HEK293 (cell line): ENCODE measurements at regions not wholly inside any gene's neighbourhood (a gene's known extent, or its start where the extent isn't known, plus 50 kb on each side); places are given as distances from the start of the nearest gene placed in this dataset.
A peak's percentile ranks its signal among the peaks of the same experiment; 100 is the strongest.

Experiments used
- CTCF ChIA-PET: fragments of 350-600 bp; formaldehyde crosslinking; extraction: SDS; loops from one replicate; lab custom pipeline; 2021; ENCODE audit warnings: antibody characterized with exemption; lab: Yijun Ruan, JAX
- POLR2A ChIA-PET: fragments of 300-600 bp; formaldehyde crosslinking; extraction: SDS; loops from one replicate; lab custom pipeline; 2020; ENCODE audit warnings: antibody characterized with exemption, inconsistent platforms; lab: Yijun Ruan, JAX
- H3K27ac ChIP-seq: fragments of 200-500 bp; sonication (Bioruptor generic); 2 replicates; pipeline ENCODE4 v1.5.1; 2014; ENCODE audit warnings: low read depth, low read length, control low read depth, inconsistent platforms; ENCODE audit errors: extremely low read depth
- H3K36me3 ChIP-seq, 2 experiments: fragments of 200-500 bp in 1 of 2; sonication (Bioruptor generic) in 1 of 2; 1 replicate in 1 of 2; 2 replicates in 1 of 2; pipeline ENCODE4 v1.5.1; 2014 to 2017; ENCODE audit warnings: inconsistent platforms in 2 of 2, low read length in 2 of 2; ENCODE audit not compliant: control insufficient read depth in 2 of 2, insufficient read depth in 1 of 2
- H3K4me1 ChIP-seq: fragments of 200-500 bp; sonication (Bioruptor generic); 2 replicates; pipeline ENCODE4 v1.5.1; 2014; ENCODE audit warnings: mild to moderate bottlenecking, low read length, inconsistent platforms; ENCODE audit not compliant: control insufficient read depth, insufficient read depth
- H3K4me3 ChIP-seq: 2 replicates; pipeline ENCODE4 v1.5.1; 2011; ENCODE audit warnings: low read depth, mild to moderate bottlenecking, control low read depth, low read length, moderate library complexity
- H3K9me3 ChIP-seq: fragments of 200-500 bp; sonication (Bioruptor generic); 2 replicates; pipeline ENCODE4 v1.5.1; 2014; ENCODE audit warnings: low read depth, low read length, inconsistent platforms; ENCODE audit not compliant: control insufficient read depth, insufficient read depth
- EGR2 ChIP-seq: fragments of 450-650 bp; formaldehyde crosslinking; IDR thresholded peaks from 2 replicates; pipeline ENCODE4 v1.5.1; 2016; ENCODE audit warnings: low read depth, missing biosample characterization, missing genetic modification characterization
- HOXA7 ChIP-seq: sonication (generic); formaldehyde crosslinking; IDR thresholded peaks from 2 replicates; pipeline ENCODE4 v1.8.1; 2022; ENCODE audit warnings: missing genetic modification reagents, borderline replicate concordance
- HOXC10 ChIP-seq: sonication (generic); formaldehyde crosslinking; IDR thresholded peaks from 2 replicates; pipeline ENCODE4 v1.8.1; 2023; ENCODE audit warnings: mild to moderate bottlenecking, missing genetic modification reagents
- HOXD13 ChIP-seq: sonication (generic); formaldehyde crosslinking; IDR thresholded peaks from 2 replicates; pipeline ENCODE4 v1.8.0; 2022; ENCODE audit warnings: missing genetic modification reagents, borderline replicate concordance
- KLF17 ChIP-seq: fragments of 450-650 bp; formaldehyde crosslinking; IDR thresholded peaks from 2 replicates; pipeline ENCODE4 v1.5.1; 2016; ENCODE audit warnings: missing biosample characterization, missing genetic modification characterization
- KLF7 ChIP-seq: fragments of 450-650 bp; formaldehyde crosslinking; IDR thresholded peaks from 2 replicates; pipeline ENCODE4 v1.5.1; 2016; ENCODE audit warnings: missing biosample characterization, missing genetic modification characterization, borderline replicate concordance
- MEIS1 ChIP-seq: sonication (generic); formaldehyde crosslinking; IDR thresholded peaks from 2 replicates; pipeline ENCODE4 v1.8.1; 2022; ENCODE audit warnings: missing genetic modification reagents, mild to moderate bottlenecking, borderline replicate concordance
- YY1 ChIP-seq: fragments of 450-650 bp; formaldehyde crosslinking; IDR thresholded peaks from 2 replicates; pipeline ENCODE4 v1.5.1; 2018; ENCODE audit warnings: missing biosample characterization, missing genetic modification characterization
- ZBTB17 ChIP-seq: fragments of 450-650 bp; formaldehyde crosslinking; IDR thresholded peaks from 2 replicates; pipeline ENCODE4 v1.5.1; 2016; ENCODE audit warnings: missing biosample characterization, missing genetic modification characterization
- ZBTB48 ChIP-seq: fragments of 450-650 bp; formaldehyde crosslinking; IDR thresholded peaks from 2 replicates; pipeline ENCODE4 v1.5.1; 2016; ENCODE audit warnings: missing biosample characterization, missing genetic modification characterization
- ZFHX2 ChIP-seq: fragments of 450-650 bp; formaldehyde crosslinking; conservative IDR thresholded peaks from 2 replicates; pipeline ENCODE4 v1.5.1; 2016; ENCODE audit warnings: missing biosample characterization, missing genetic modification characterization
- ZFP3 ChIP-seq: fragments of 450-650 bp; formaldehyde crosslinking; IDR thresholded peaks from 2 replicates; pipeline ENCODE4 v1.5.1; 2016; ENCODE audit warnings: low read depth, missing biosample characterization, missing genetic modification characterization
- ZFP69B ChIP-seq: fragments of 450-650 bp; formaldehyde crosslinking; IDR thresholded peaks from 2 replicates; pipeline ENCODE4 v1.5.1; 2016; ENCODE audit warnings: missing biosample characterization, missing genetic modification characterization
- ZNF140 ChIP-seq: fragments of 450-650 bp; formaldehyde crosslinking; IDR thresholded peaks from 2 replicates; pipeline ENCODE4 v1.5.1; 2016; ENCODE audit warnings: missing biosample characterization, missing genetic modification characterization
- ZNF175 ChIP-seq: fragments of 450-650 bp; formaldehyde crosslinking; IDR thresholded peaks from 2 replicates; pipeline ENCODE4 v1.5.1; 2016; ENCODE audit warnings: missing biosample characterization, missing genetic modification characterization
- ZNF214 ChIP-seq: fragments of 450-650 bp; formaldehyde crosslinking; IDR thresholded peaks from 2 replicates; pipeline ENCODE4 v1.5.1; 2017; ENCODE audit warnings: missing biosample characterization, mild to moderate bottlenecking, missing genetic modification characterization, borderline replicate concordance
- ZNF223 ChIP-seq: fragments of 450-650 bp; formaldehyde crosslinking; IDR thresholded peaks from 2 replicates; pipeline ENCODE4 v1.5.1; 2016; ENCODE audit warnings: missing biosample characterization, missing genetic modification characterization
- ZNF248 ChIP-seq: fragments of 450-650 bp; formaldehyde crosslinking; IDR thresholded peaks from 2 replicates; pipeline ENCODE4 v1.5.1; 2017; ENCODE audit warnings: missing biosample characterization, missing genetic modification characterization
- ZNF292 ChIP-seq: fragments of 450-650 bp; formaldehyde crosslinking; IDR thresholded peaks from 2 replicates; pipeline ENCODE4 v1.5.1; 2016; ENCODE audit warnings: low read depth, missing biosample characterization, missing genetic modification characterization, borderline replicate concordance
- ZNF366 ChIP-seq: fragments of 450-650 bp; formaldehyde crosslinking; conservative IDR thresholded peaks from 2 replicates; pipeline ENCODE4 v1.5.1; 2016; ENCODE audit warnings: missing biosample characterization, missing genetic modification characterization
- ZNF391 ChIP-seq: fragments of 450-650 bp; formaldehyde crosslinking; IDR thresholded peaks from 2 replicates; pipeline ENCODE4 v1.5.1; 2016; ENCODE audit warnings: low read depth, missing biosample characterization, missing genetic modification characterization, borderline replicate concordance
- ZNF488 ChIP-seq: fragments of 450-650 bp; formaldehyde crosslinking; IDR thresholded peaks from 2 replicates; pipeline ENCODE4 v1.5.1; 2016; ENCODE audit warnings: missing biosample characterization, missing genetic modification characterization
- ZNF548 ChIP-seq: fragments of 450-650 bp; formaldehyde crosslinking; IDR thresholded peaks from 2 replicates; pipeline ENCODE4 v1.5.1; 2016; ENCODE audit warnings: missing biosample characterization, missing genetic modification characterization
- ZNF571 ChIP-seq: fragments of 450-650 bp; formaldehyde crosslinking; IDR thresholded peaks from 2 replicates; pipeline ENCODE4 v1.5.0; 2017; ENCODE audit warnings: missing biosample characterization, missing genetic modification characterization
- ZNF596 ChIP-seq: fragments of 450-650 bp; IDR thresholded peaks from 2 replicates; pipeline ENCODE4 v1.5.0; 2018; ENCODE audit warnings: missing biosample characterization, mild to moderate bottlenecking, missing genetic modification characterization, moderate library complexity
- ZNF621 ChIP-seq: fragments of 450-650 bp; formaldehyde crosslinking; IDR thresholded peaks from 2 replicates; pipeline ENCODE4 v1.5.1; 2017; ENCODE audit warnings: missing biosample characterization, missing genetic modification characterization
- ZSCAN18 ChIP-seq: fragments of 450-650 bp; formaldehyde crosslinking; IDR thresholded peaks from 2 replicates; pipeline ENCODE4 v1.5.1; 2016; ENCODE audit warnings: missing biosample characterization, missing genetic modification characterization
- ZSCAN5A ChIP-seq: fragments of 450-650 bp; formaldehyde crosslinking; IDR thresholded peaks from 2 replicates; pipeline ENCODE4 v1.5.1; 2016; ENCODE audit warnings: missing biosample characterization, missing genetic modification characterization
- ZXDB ChIP-seq: fragments of 450-650 bp; formaldehyde crosslinking; IDR thresholded peaks from 2 replicates; pipeline ENCODE4 v1.5.1; 2016; ENCODE audit warnings: missing biosample characterization, missing genetic modification characterization

- Histone ChIP-seq H3K4me3 (no peak overlapping the region), H3K36me3 (no peaks in the 10 kb centered on the region), H3K9me3 (no peaks in the 10 kb centered on the region), H3K27ac (no peak overlapping the region), H3K4me1 (no peaks in the 10 kb centered on the region)
- ChIA-PET POLR2A (no interaction called here), CTCF (interaction anchor here (0.8 to 3.5 kb wide), 5 partner anchors 101 to 283 kb away, joined by 3 to 45 read pairs (median 14); no protein-coding TSS in a partner anchor)
- no peak for TF ChIP-seq ZFP69B (tag by site-specific recombination)
- TF ChIP-seq EGR2: peak; percentile 98
- no peak for TF ChIP-seq ZNF292 (tag by site-specific recombination)
- no peak for TF ChIP-seq ZNF596 (tag by site-specific recombination)
- TF ChIP-seq ZBTB17: peak; percentile 68; the same call in 1 of the 2 replicates
- TF ChIP-seq ZNF366 (tag by site-specific recombination): peak; percentile 88
- TF ChIP-seq ZFP3 (tag by site-specific recombination): no peak
- no peak for TF ChIP-seq HOXC10 (CRISPR knock-in tag)
- no peak for TF ChIP-seq ZNF488 (tag by site-specific recombination)
- no peak for TF ChIP-seq ZNF214 (tag by site-specific recombination)
- TF ChIP-seq YY1: no peak
- no peak for TF ChIP-seq MEIS1
- TF ChIP-seq ZFHX2 (tag by site-specific recombination): peak; percentile 70
Observed at GRCh38 chr11:119476038-119476437, 53.1 kb upstream of the THY1 start.

DNA sequence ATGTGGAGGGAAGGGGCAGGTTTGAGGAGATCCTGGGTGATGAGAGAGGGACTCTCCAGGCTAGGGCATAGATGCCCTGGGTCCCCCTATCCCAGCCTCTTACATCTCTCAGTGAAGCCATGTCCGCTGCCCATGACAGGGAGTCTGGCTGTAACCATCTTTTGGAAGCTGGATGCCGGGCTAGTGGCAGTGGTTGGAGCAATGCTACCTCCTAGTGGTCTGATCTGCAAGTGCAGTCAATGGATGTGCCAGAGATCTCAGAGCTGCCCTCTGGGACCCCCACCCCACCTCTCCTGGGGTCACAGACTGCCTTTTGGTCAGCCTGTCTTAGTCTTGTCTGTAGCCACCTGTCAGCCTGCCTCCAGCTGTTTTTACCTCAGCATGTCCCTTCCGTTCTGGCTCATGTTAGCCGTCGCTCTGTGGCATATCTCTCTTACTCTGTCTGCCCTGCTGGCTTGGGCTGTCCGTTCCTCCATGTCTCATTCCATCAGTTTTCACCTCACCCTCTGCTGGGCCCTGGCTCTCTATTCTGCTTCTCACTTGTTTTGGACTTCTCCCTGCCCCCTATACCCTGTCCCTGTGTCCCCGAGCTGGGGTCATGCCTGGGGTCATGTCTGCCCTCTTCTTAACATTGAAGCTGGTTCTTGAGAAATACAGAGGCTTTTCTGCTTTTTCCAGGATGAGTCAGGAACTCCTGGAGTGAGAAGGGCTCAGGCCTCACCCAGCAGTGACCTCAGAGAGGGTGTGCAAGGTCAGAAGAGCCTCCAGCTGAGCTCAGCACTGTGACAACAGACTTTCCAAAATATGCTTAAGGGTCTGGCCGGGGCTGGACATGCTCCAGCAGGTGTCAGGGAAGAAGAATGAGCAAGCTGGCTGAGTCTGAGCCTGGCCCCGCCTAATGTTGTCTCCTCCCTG is 52.0 kb upstream of the THY1 start:
- H3K27ac ChIP-seq: no peak overlapping the region
- H3K4me1 ChIP-seq: no peaks in the 10 kb centered on the region
- no peaks in the 10 kb centered on the region for H3K36me3 ChIP-seq
- CTCF ChIA-PET: interaction anchor here (0.6 to 3.5 kb wide), 47 partner anchors 11 to 1175 kb away, joined by 3 to 45 read pairs (median 4); partner anchors contain the start of genes CBL and USP2
- H3K4me3 ChIP-seq: no peak overlapping the region
- no peaks in the 10 kb centered on the region for H3K9me3 ChIP-seq
- POLR2A ChIA-PET: interaction anchor here (0.5 to 1.2 kb wide), 6 partner anchors 104 to 265 kb away, joined by 3 to 4 read pairs (median 4); partner anchors contain the start of gene MCAM
- TF ChIP-seq ZBTB48 (no peak), HOXA7 (CRISPR knock-in tag) (no peak), KLF7 (tag by site-specific recombination) (no peak), HOXD13 (CRISPR knock-in tag) (no peak), ZNF175 (tag by site-specific recombination) (no peak), ZNF140 (tag by site-specific recombination) (no peak), ZNF571 (no peak), ZNF548 (no peak), ZNF248 (no peak), ZNF621 (tag by site-specific recombination) (no peak), ZSCAN5A (tag by site-specific recombination) (no peak), ZNF391 (tag by site-specific recombination) (no peak), ZXDB (tag by site-specific recombination) (no peak), KLF17 (tag by site-specific recombination) (no peak; the same call in 1 of the 2 replicates), ZNF223 (tag by site-specific recombination) (no peak), ZSCAN18 (tag by site-specific recombination) (no peak)
